ENCODE measurements at regions not wholly inside any gene's neighbourhood (a gene's known extent, or its start where the extent isn't known, plus 50 kb on each side); places are given as distances from the start of the nearest gene placed in this dataset.

- BruUV-seq (replicated peaks): no TSS peak
- H2AFZ ChIP-seq (ENCODE audit: low read length): no peak overlapping the region
- H3K36me3 ChIP-seq (ENCODE audit: insufficient read depth, low read length): no peaks in the 10 kb centered on the region
- H3K79me2 ChIP-seq (ENCODE audit: insufficient read depth, low read depth, low read length): no peaks in the 10 kb centered on the region
- no peaks in the 10 kb centered on the region for H4K20me1 ChIP-seq (ENCODE audit: insufficient read depth, low read length)
- no peak for DNase-seq (ENCODE audit: low spot score)
- H3K4me1 ChIP-seq (ENCODE audit: insufficient read depth, low read length, poor library complexity, severe bottlenecking): no peaks in the 10 kb centered on the region
- no peak overlapping the region for H3K4me2 ChIP-seq (ENCODE audit: low read length)
- ChIA-PET POLR2A (no interaction called here), CTCF (ENCODE audit: unreplicated experiment) (no interaction called here)
- H3K9me3 ChIP-seq (ENCODE audit: low read length): no peaks in the 10 kb centered on the region
- H3K9me2 ChIP-seq (ENCODE audit: insufficient read depth, low read length): no peaks in the 10 kb centered on the region
- TF ChIP-seq EZH2phosphoT487 (IDR thresholded peaks at IDR 0.05; ENCODE audit: borderline replicate concordance, low read depth, low read length) (no peak), CTCF (conservative IDR thresholded peaks at IDR 0.05; ENCODE audit: low read length) (no peak)
- H3K4me3 ChIP-seq (ENCODE audit: low read depth, low read length, poor library complexity, severe bottlenecking): no peak overlapping the region
- no peak overlapping the region for H3K27ac ChIP-seq (ENCODE audit: low read depth, low read length, poor library complexity, severe bottlenecking)
- intact Hi-C loops (cut with micrococcal nuclease; ENCODE audit: unreplicated experiment): no loop called here
These were observed 148.2 kb upstream of the FSTL4 start for GRCh38 chr5:133760532-133760931.

DNA sequence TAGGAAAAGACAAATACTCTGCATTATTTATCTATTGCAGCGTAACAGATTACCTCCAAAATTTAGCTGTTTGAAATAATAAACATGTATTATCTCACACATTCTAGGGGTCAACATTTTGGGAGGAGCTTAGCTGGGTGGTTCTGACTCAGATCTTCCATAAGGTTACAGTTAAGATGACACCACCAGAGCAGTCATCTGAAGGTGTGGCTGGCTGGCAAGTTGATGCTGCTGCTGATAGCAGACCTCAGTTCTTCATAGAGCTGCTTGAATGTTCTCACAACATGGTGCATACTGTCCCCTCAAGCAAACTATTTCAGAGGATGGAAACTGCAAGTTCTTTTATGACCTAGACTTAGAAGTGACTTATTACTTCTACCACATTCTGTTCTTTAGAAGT lies 146.3 kb upstream of the FSTL4 start:
- no peaks in the 10 kb centered on the region for H3K4me1 ChIP-seq (ENCODE audit: insufficient read depth, low read length, poor library complexity, severe bottlenecking)
- H3K36me3 ChIP-seq (ENCODE audit: insufficient read depth, low read length): no peaks in the 10 kb centered on the region
- DNase-seq (ENCODE audit: low spot score): no peak
- intact Hi-C loops (cut with micrococcal nuclease; ENCODE audit: unreplicated experiment): no loop called here
- H4K20me1 ChIP-seq (ENCODE audit: insufficient read depth, low read length): no peaks in the 10 kb centered on the region
- BruUV-seq (replicated peaks): no TSS peak
- POLR2A ChIA-PET: no interaction called here
- H2AFZ ChIP-seq (ENCODE audit: low read length): no peak overlapping the region
- no peaks in the 10 kb centered on the region for H3K9me3 ChIP-seq (ENCODE audit: low read length)
- H3K4me3 ChIP-seq (ENCODE audit: low read depth, low read length, poor library complexity, severe bottlenecking): no peak overlapping the region
- CTCF ChIA-PET (ENCODE audit: unreplicated experiment): no interaction called here
- H3K4me2 ChIP-seq (ENCODE audit: low read length): no peak overlapping the region
- no peaks in the 10 kb centered on the region for H3K79me2 ChIP-seq (ENCODE audit: insufficient read depth, low read depth, low read length)
- H3K9me2 ChIP-seq (ENCODE audit: insufficient read depth, low read length): no peaks in the 10 kb centered on the region
- H3K27ac ChIP-seq (ENCODE audit: low read depth, low read length, poor library complexity, severe bottlenecking): no peak overlapping the region
- no peak for TF ChIP-seq CTCF (conservative IDR thresholded peaks at IDR 0.05; ENCODE audit: low read length)
- TF ChIP-seq EZH2phosphoT487 (IDR thresholded peaks at IDR 0.05; ENCODE audit: borderline replicate concordance, low read depth, low read length): no peak

DNA sequence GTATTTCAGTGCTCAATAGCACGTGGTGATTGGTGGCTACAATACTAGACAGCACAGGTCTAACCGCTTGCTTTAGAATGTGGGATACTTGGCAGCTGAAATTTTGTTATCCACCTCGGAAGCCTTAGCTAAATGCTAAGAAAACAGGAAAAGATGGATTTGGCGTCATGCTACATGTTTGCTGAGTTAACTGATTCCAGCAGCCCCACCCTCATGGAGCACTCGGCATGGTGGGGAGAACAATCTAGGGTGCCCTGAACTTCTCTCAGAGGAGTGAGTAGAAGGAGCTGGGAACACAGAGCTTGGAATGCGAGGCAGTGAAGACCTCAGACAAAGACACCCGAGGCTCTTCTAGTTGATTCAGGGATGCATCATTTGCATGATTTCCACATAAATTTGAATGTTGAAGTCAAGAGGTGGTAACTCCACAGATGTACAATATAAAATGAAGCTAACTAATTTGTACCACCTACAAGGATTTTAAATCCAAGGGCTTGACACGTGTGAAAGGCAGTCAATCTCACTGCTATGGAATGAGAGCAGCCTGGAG lies 145.1 kb upstream of the FSTL4 start:
- Histone ChIP-seq H3K36me3 (ENCODE audit: insufficient read depth, low read length) (no peaks in the 10 kb centered on the region), H3K27ac (ENCODE audit: low read depth, low read length, poor library complexity, severe bottlenecking) (no peak overlapping the region), H3K9me3 (ENCODE audit: low read length) (no peaks in the 10 kb centered on the region), H3K4me3 (ENCODE audit: low read depth, low read length, poor library complexity, severe bottlenecking) (no peak overlapping the region), H3K9me2 (ENCODE audit: insufficient read depth, low read length) (no peaks in the 10 kb centered on the region), H3K79me2 (ENCODE audit: insufficient read depth, low read depth, low read length) (no peaks in the 10 kb centered on the region), H2AFZ (ENCODE audit: low read length) (no peak overlapping the region), H4K20me1 (ENCODE audit: insufficient read depth, low read length) (no peaks in the 10 kb centered on the region), H3K4me1 (ENCODE audit: insufficient read depth, low read length, poor library complexity, severe bottlenecking) (no peaks in the 10 kb centered on the region), H3K4me2 (ENCODE audit: low read length) (no peak overlapping the region)
- no peak for DNase-seq (ENCODE audit: low spot score)
- CTCF ChIA-PET (ENCODE audit: unreplicated experiment): no interaction called here
- intact Hi-C loops (cut with micrococcal nuclease; ENCODE audit: unreplicated experiment): no loop called here
- BruUV-seq (replicated peaks): no TSS peak
- POLR2A ChIA-PET: no interaction called here
- no peak for TF ChIP-seq CTCF (conservative IDR thresholded peaks at IDR 0.05; ENCODE audit: low read length)
- no peak for TF ChIP-seq EZH2phosphoT487 (IDR thresholded peaks at IDR 0.05; ENCODE audit: borderline replicate concordance, low read depth, low read length)

All from OCI-LY7 (cell line).